ENCODE measurements at regions not wholly inside any gene's neighbourhood (a gene's known extent, or its start where the extent isn't known, plus 50 kb on each side); places are given as distances from the start of the nearest gene placed in this dataset.
"Not testable (repeated sequence)": the region's sequence is repeated elsewhere in the genome, so short reads cannot be mapped to it uniquely, and the experiment has no call there.

- no peak for DNase-seq (ENCODE audit: low read depth)
Observed at GRCh38 chr6:153563001-153563400, 431.9 kb upstream of the RGS17 start.

- DNase-seq (ENCODE audit: low read depth), result peak; percentile 20
Observed at GRCh38 chr6:153553627-153554026, 422.5 kb upstream of the RGS17 start.

GRCh38 chr6:153539602-153540001 is 408.5 kb upstream of the RGS17 start:
- no peak for DNase-seq (ENCODE audit: low read depth)

GRCh38 chr6:153538491-153538890 is 407.4 kb upstream of the RGS17 start:
- DNase-seq (ENCODE audit: low read depth), result no peak

- peak; percentile 8 for DNase-seq (ENCODE audit: low read depth)
Observed at GRCh38 chr6:153537422-153537821, 406.3 kb upstream of the RGS17 start.

- DNase-seq (ENCODE audit: low read depth), result no peak
Observed at GRCh38 chr6:153526479-153526878, 395.4 kb upstream of the RGS17 start.

- DNase-seq (ENCODE audit: low read depth), result no peak
Observed at GRCh38 chr6:153525998-153526397, 394.9 kb upstream of the RGS17 start.

GRCh38 chr6:153523390-153523789 is 392.3 kb upstream of the RGS17 start:
- no peak for DNase-seq (ENCODE audit: low read depth)

- DNase-seq (ENCODE audit: low read depth), result peak; percentile 15
Observed at GRCh38 chr6:153511896-153512496, 380.9 kb upstream of the RGS17 start.

GRCh38 chr6:153503810-153504209 is 372.7 kb upstream of the RGS17 start:
- DNase-seq (ENCODE audit: low read depth), result no peak

GRCh38 chr6:153493501-153493900 is 362.4 kb upstream of the RGS17 start:
- DNase-seq (ENCODE audit: low read depth), result no peak

- no peak for DNase-seq (ENCODE audit: low read depth)
Observed at GRCh38 chr6:153489479-153489878, 358.4 kb upstream of the RGS17 start.

- DNase-seq (ENCODE audit: low read depth), result no peak
Observed at GRCh38 chr6:153488267-153488666, 357.2 kb upstream of the RGS17 start.

GRCh38 chr6:153485072-153485471 is 354.0 kb upstream of the RGS17 start:
- no peak for DNase-seq (ENCODE audit: low read depth)

GRCh38 chr6:153484056-153484455 is 353.0 kb upstream of the RGS17 start:
- DNase-seq (ENCODE audit: low read depth), result no peak

- no peak for DNase-seq (ENCODE audit: low read depth)
Observed at GRCh38 chr6:153476243-153476642, 345.2 kb upstream of the RGS17 start.

- DNase-seq (ENCODE audit: low read depth), result no peak
Observed at GRCh38 chr6:153465050-153465449, 334.0 kb upstream of the RGS17 start.

GRCh38 chr6:153449279-153449678 is 318.2 kb upstream of the RGS17 start:
- DNase-seq (ENCODE audit: low read depth), result peak; percentile 3

GRCh38 chr6:153442749-153443148 is 311.7 kb upstream of the RGS17 start:
- not testable (repeated sequence) for DNase-seq (ENCODE audit: low read depth)

GRCh38 chr6:153442096-153442495 is 311.0 kb upstream of the RGS17 start:
- no peak for DNase-seq (ENCODE audit: low read depth)

GRCh38 chr6:153437193-153437592 is 306.1 kb upstream of the RGS17 start:
- DNase-seq (ENCODE audit: low read depth), result no peak

GRCh38 chr6:153436351-153436750 is 305.3 kb upstream of the RGS17 start:
- DNase-seq (ENCODE audit: low read depth), result no peak

GRCh38 chr6:153435787-153436186 is 304.7 kb upstream of the RGS17 start:
- DNase-seq (ENCODE audit: low read depth), result no peak

- DNase-seq (ENCODE audit: low read depth), result no peak
Observed at GRCh38 chr6:153425536-153425935, 294.5 kb upstream of the RGS17 start.

Measured in renal cortical epithelial cell (primary cell).